Stomach (tissue), 8 donors: ENCODE measurements at regions not wholly inside any gene's neighbourhood (a gene's known extent, or its start where the extent isn't known, plus 50 kb on each side); places are given as distances from the start of the nearest gene placed in this dataset.

Experiments used
- DNase-seq, 2 donors: peaks; one replicate each; pipeline versions ENCODE4 v3.0.0 to v3.0.0-alpha.2; 2013 to 2019
- H3K27ac ChIP-seq, 5 donors: fragments of 200-600 bp in 4 of 5; sonication (generic) in 4 of 5; one replicate each; pipeline ENCODE4 v1.5.1; 2013 to 2019; ENCODE audit warnings: mild to moderate bottlenecking in 1 of 5, moderate library complexity in 1 of 5
- H3K27me3 ChIP-seq, 3 donors: fragments of 200-600 bp; sonication (generic); one replicate each; pipeline ENCODE4 v1.5.1; 2017 to 2019; ENCODE audit warnings: mixed run types in 1 of 3
- H3K36me3 ChIP-seq, 4 donors: fragments of 200-600 bp; sonication (generic); 1 replicate in 3 of 4; 2 replicates in 1 of 4; pipeline ENCODE4 v1.5.1; 2016 to 2019
- H3K4me1 ChIP-seq, 4 donors: fragments of 200-600 bp; sonication (generic); one replicate each; pipeline ENCODE4 v1.5.1; 2016 to 2019
- H3K4me3 ChIP-seq, 4 donors: fragments of 200-600 bp; sonication (generic) in 3 of 4; one replicate each; pipeline ENCODE4 v1.5.1; 2016 to 2019; ENCODE audit warnings: mild to moderate bottlenecking in 1 of 4
- H3K9me3 ChIP-seq, 4 donors: fragments of 200-600 bp; sonication (generic); one replicate each; pipeline ENCODE4 v1.5.1; 2016 to 2019
- CTCF ChIP-seq, 7 experiments: fragments of 450-650 bp in 4 of 7; fragments of 200-600 bp in 3 of 7; sonication (generic) in 3 of 7; IDR thresholded peaks; one replicate each; pipeline ENCODE4 v1.5.1; 2016 to 2019; ENCODE audit warnings: antibody characterized with exemption in 7 of 7, control low read depth in 2 of 7, mild to moderate bottlenecking in 1 of 7
- EP300 ChIP-seq: sonication (generic); formaldehyde crosslinking; IDR thresholded peaks from one replicate; pipeline ENCODE4 v1.6.1; 2017; ENCODE audit warnings: antibody characterized with exemption
- POLR2A ChIP-seq, 4 donors: fragments of 450-650 bp; IDR thresholded peaks; one replicate each; pipeline ENCODE4 v1.6.1; 2016; ENCODE audit warnings: antibody characterized with exemption in 4 of 4, control low read depth in 2 of 4, mild to moderate bottlenecking in 1 of 4, moderate library complexity in 1 of 4
- POLR2AphosphoS5 ChIP-seq, 3 donors: sonication (generic); formaldehyde crosslinking; IDR thresholded peaks; one replicate each; pipeline ENCODE4 v1.6.1; 2016; ENCODE audit warnings: antibody characterized with exemption in 3 of 3
- WGBS, 5 donors: extraction: QIAGEN DNeasy Blood & Tissue Kit in 3 of 5; methylation state at CpG; one replicate each; pipeline versions ENCODE4 v1.1.5 to v1.1.7; 2013 to 2018; 5-methylcytosine and 5-hydroxymethylcytosine counted together
- intact Hi-C: fragments of 100-400 bp; cut with DNase I; formaldehyde crosslinking; loops from one replicate; pipeline ENCODE4 v1.15.1; 2023; ENCODE audit warnings: low total_unique reads
- donor health status: healthy with polysubstance abuse.
- donor health status: Bipolar disorder and iron deficiency.
- donor health status: healthy.

DNA sequence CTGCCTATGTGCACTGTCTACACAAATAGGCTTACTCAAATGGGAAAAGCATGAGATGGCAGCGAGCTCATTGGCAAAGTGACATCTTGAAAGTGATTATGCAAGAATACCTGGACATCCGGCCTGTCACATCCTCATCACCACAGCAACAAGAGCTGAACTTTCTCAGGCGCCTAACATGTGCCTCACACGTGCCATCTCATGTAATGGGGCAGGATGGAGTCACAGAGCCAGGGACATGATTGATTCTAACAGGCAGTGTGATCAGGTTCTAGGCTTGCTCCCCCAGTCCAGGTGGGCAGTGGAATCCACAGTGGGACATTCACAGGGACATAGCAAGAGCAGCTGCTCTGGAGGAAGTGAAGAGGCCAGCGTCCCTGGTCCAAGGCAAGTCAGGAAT lies 192.3 kb upstream of the SSTR4 start:
- TF ChIP-seq POLR2A (IDR thresholded peaks at IDR 0.05) (no peak), EP300 (no peak), POLR2AphosphoS5 (IDR thresholded peaks at IDR 0.05) (no peak), CTCF (IDR thresholded peaks at IDR 0.05) (no peak)
- H3K27ac ChIP-seq = no peak overlapping the region
- peaks cover 0 to 3% (median 1%) of the 10 kb centered on the region in 4 donors for H3K9me3 ChIP-seq
- intact Hi-C loops = no loop called here
- no peaks in the 10 kb centered on the region for H3K27me3 ChIP-seq
- no peaks in the 10 kb centered on the region for H3K36me3 ChIP-seq
- no peak overlapping the region for H3K4me3 ChIP-seq
- no peak for DNase-seq
- H3K4me1 ChIP-seq = peaks cover 0 to 6% (median 0%) of the 10 kb centered on the region in 4 donors
- 82 to 92% (median 86%) methylated on average over 5 of the region's 5 CpGs for WGBS, 5 donors

- H3K36me3 ChIP-seq = no peaks in the 10 kb centered on the region
- H3K4me3 ChIP-seq = no peak overlapping the region
- H3K4me1 ChIP-seq = peaks cover 0 to 6% (median 0%) of the 10 kb centered on the region in 4 donors
- TF ChIP-seq POLR2A (IDR thresholded peaks at IDR 0.05) (no peak), EP300 (no peak), POLR2AphosphoS5 (IDR thresholded peaks at IDR 0.05) (no peak), CTCF (IDR thresholded peaks at IDR 0.05) (no peak)
- intact Hi-C loops = no loop called here
- no peak overlapping the region for H3K27ac ChIP-seq
- peaks cover 0 to 11% (median 4%) of the 10 kb centered on the region in 4 donors for H3K9me3 ChIP-seq
- H3K27me3 ChIP-seq = no peaks in the 10 kb centered on the region
- DNase-seq = no peak
Measured at GRCh38 chr20:22844959-22845358, 190.2 kb upstream of the SSTR4 start.

DNA sequence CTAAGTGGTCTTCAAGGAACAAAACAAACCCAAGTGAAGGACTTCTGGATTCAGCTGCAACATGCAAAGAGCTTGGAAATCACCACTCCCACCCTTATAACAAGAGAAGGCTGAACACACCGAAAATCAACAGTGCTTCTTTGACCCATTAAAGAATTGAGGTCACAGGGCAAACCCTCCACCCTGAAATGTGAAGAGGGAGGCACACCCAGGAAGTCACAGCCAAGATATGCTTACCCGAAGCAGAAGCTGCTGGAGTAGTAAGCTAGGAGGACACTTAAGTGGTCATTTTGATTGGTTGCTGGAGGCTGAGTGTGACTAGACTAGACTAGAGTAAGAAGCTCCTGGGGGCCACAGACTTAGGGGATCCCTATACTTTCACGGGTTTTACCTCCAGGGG lies 188.2 kb upstream of the SSTR4 start:
- no peaks in the 10 kb centered on the region for H3K36me3 ChIP-seq
- TF ChIP-seq POLR2A (IDR thresholded peaks at IDR 0.05) = no peak
- no peak for TF ChIP-seq POLR2AphosphoS5 (IDR thresholded peaks at IDR 0.05)
- TF ChIP-seq CTCF (IDR thresholded peaks at IDR 0.05) = no peak
- no peak for TF ChIP-seq EP300
- peaks cover 0 to 11% (median 4%) of the 10 kb centered on the region in 4 donors for H3K9me3 ChIP-seq
- H3K27ac ChIP-seq = no peak overlapping the region
- no peak for DNase-seq
- no peak overlapping the region for H3K4me3 ChIP-seq
- H3K27me3 ChIP-seq = no peaks in the 10 kb centered on the region
- 33 to 62% (median 51%) methylated on average over 3 of the region's 3 CpGs for WGBS, 5 donors
- peaks cover 0 to 2% (median 0%) of the 10 kb centered on the region in 4 donors for H3K4me1 ChIP-seq
- intact Hi-C loops = no loop called here

DNA sequence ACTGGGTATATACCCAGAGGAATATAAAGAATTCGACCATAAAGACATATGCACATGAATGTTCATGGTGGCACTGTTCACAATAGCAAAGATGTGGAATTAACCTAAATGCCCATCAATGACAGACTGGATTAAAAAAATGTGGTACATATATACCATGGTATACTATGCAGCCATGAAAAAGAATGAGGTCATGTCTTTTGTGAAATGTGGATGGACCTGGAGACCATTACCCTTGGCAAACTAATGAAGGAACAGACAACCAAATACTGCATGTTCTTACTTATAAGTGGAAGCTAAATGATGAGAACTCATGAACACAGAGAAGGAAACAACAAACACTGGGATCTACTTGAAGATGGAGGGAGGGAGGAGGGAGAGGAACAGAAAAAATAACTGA lies 186.7 kb upstream of the SSTR4 start:
- TF ChIP-seq EP300 = no peak
- TF ChIP-seq CTCF (IDR thresholded peaks at IDR 0.05) = no peak
- no peak for TF ChIP-seq POLR2AphosphoS5 (IDR thresholded peaks at IDR 0.05)
- no peak for TF ChIP-seq POLR2A (IDR thresholded peaks at IDR 0.05)
- H3K27ac ChIP-seq = no peak overlapping the region
- peaks cover 0 to 5% (median 0%) of the 10 kb centered on the region in 4 donors for H3K4me1 ChIP-seq
- no peaks in the 10 kb centered on the region for H3K27me3 ChIP-seq
- 86 to 92% (median 90%) methylated on average over 1 of the region's 1 CpG for WGBS, 5 donors
- H3K9me3 ChIP-seq = peaks cover 0 to 11% (median 4%) of the 10 kb centered on the region in 4 donors
- H3K36me3 ChIP-seq = no peaks in the 10 kb centered on the region
- no peak overlapping the region for H3K4me3 ChIP-seq
- intact Hi-C loops = no loop called here
- no peak for DNase-seq
